ENCODE measurements at regions not wholly inside any gene's neighbourhood (a gene's known extent, or its start where the extent isn't known, plus 50 kb on each side); places are given as distances from the start of the nearest gene placed in this dataset.

GRCh38 chr3:127384717-127385539 is 97.1 kb upstream of the PRR20G start:
- TF ChIP-seq CTCF (IDR thresholded peaks at IDR 0.05) (no peak), POLR2A (IDR thresholded peaks at IDR 0.05) (no peak), POLR2AphosphoS5 (IDR thresholded peaks at IDR 0.05) (no peak), EP300 (IDR thresholded peaks at IDR 0.05) (no peak)

Measured in gastroesophageal sphincter (tissue), 3 donors.